ENCODE measurements at regions not wholly inside any gene's neighbourhood (a gene's known extent, or its start where the extent isn't known, plus 50 kb on each side); places are given as distances from the start of the nearest gene placed in this dataset.

DNA sequence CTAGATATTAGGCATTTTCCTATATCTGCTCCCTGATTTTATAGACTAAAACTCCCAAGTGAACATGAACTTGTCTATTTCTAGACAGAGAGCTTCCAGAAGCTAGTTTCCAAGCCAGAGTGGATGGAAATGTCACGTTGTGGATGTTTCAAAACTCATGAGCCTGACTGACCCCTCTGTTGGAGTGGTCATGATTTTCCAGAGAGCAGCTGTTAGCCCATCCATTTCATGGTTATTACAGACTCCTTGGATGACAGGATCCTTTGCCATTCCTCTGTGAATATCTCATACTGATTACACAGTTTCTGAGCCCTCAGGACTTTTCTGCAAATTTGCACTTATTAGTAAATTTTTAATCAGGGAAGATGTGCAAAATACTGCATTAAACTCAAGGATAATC lies 76.8 kb upstream of the ATF3 start:
- in situ Hi-C loops (cut with HindIII; ENCODE audit: low sequenced_read_pairs) = no loop called here
- H3K4me3 ChIP-seq (ENCODE audit: low read depth, low read length) = no peak overlapping the region
- DNase-seq (ENCODE audit: low read depth) = no peak
- TF ChIP-seq, protein P1, sequence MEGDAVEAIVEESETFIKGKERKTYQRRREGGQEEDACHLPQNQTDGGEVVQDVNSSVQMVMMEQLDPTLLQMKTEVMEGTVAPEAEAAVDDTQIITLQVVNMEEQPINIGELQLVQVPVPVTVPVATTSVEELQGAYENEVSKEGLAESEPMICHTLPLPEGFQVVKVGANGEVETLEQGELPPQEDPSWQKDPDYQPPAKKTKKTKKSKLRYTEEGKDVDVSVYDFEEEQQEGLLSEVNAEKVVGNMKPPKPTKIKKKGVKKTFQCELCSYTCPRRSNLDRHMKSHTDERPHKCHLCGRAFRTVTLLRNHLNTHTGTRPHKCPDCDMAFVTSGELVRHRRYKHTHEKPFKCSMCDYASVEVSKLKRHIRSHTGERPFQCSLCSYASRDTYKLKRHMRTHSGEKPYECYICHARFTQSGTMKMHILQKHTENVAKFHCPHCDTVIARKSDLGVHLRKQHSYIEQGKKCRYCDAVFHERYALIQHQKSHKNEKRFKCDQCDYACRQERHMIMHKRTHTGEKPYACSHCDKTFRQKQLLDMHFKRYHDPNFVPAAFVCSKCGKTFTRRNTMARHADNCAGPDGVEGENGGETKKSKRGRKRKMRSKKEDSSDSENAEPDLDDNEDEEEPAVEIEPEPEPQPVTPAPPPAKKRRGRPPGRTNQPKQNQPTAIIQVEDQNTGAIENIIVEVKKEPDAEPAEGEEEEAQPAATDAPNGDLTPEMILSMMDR (IDR thresholded peaks at IDR 0.05; ENCODE audit: low read depth, low read length, missing control alignments) = no peak

DNA sequence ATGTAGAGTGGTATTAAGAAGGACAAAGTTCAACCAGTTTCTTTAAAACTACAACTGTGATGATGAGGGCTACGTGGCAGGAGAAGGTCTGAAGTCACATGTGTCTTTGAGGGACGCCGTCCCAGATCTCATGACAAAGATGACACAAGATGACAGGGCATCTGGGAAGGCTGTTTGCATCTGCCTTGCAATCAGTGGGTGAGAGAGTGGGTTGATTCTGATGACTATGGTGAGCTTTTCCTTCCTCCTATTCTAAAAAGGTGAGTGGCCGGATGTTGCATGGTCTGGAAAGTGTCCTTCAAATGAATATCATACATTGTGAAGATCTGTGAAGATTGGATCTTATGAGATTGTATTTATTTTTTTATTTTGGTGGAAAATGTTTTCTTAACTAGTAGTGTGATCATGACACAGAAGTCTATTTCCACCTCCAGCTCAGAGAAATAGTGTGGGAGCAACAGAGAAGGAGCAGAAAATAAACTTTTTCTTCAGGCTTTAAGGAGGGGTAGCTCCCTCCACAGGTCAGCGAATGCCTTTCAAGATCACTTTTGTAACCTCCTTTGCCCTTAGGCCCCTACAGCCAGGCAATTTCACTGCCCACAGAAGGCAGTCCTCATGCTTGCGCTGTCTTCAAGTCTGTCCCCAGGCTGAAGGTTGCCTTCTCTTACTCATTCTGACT lies 76.0 kb upstream of the ATF3 start:
- in situ Hi-C loops (cut with HindIII; ENCODE audit: low sequenced_read_pairs) = no loop called here
- H3K4me3 ChIP-seq (ENCODE audit: low read depth, low read length) = no peak overlapping the region
- DNase-seq (ENCODE audit: low read depth) = no peak
- TF ChIP-seq, protein P1 (IDR thresholded peaks at IDR 0.05; ENCODE audit: low read depth, low read length, missing control alignments) = no peak

DNA sequence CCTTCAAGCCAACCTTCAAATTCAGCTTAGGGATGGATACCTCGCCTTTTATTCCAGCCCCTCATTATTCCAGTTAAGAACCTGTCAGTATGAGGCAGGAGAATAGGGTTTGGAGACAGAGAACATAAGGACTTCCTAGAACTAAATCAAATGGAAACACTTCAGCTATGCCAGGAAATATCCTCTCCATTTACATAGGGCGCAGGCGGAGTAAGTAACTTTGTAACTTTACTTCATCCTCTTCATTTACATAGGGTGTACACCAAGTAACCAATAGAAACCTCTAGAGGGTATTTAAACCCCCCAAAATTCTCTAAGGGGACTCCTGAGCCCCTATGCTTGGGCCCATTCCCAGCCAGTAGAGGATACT lies 75.4 kb upstream of the ATF3 start:
- no peak for DNase-seq (ENCODE audit: low read depth)
- no peak overlapping the region for H3K4me3 ChIP-seq (ENCODE audit: low read depth, low read length)
- TF ChIP-seq, protein P1 (IDR thresholded peaks at IDR 0.05; ENCODE audit: low read depth, low read length, missing control alignments) = no peak
- in situ Hi-C loops (cut with HindIII; ENCODE audit: low sequenced_read_pairs) = no loop called here

DNA sequence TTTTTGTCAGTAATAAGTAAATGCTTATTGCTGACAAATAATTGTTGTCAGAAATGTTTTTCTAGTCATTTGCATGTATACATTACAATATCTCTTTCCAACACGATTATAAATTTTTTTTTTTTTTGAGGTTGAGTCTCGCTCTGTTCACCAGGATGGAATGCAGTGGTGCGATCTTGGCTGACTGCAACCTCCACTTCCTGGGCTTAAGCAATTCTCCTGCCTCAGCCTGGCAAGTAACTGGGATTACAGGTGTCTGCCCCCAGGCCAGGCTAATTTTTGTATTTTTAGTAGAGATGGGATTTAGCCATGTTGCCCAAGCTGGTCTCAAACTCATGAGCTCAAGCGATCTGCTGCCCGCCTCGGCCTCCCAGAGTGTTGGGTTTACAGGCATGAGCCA lies 72.0 kb upstream of the ATF3 start:
- H3K4me3 ChIP-seq (ENCODE audit: low read depth, low read length) = no peak overlapping the region
- no peak for DNase-seq (ENCODE audit: low read depth)
- in situ Hi-C loops (cut with HindIII; ENCODE audit: low sequenced_read_pairs) = no loop called here

DNA sequence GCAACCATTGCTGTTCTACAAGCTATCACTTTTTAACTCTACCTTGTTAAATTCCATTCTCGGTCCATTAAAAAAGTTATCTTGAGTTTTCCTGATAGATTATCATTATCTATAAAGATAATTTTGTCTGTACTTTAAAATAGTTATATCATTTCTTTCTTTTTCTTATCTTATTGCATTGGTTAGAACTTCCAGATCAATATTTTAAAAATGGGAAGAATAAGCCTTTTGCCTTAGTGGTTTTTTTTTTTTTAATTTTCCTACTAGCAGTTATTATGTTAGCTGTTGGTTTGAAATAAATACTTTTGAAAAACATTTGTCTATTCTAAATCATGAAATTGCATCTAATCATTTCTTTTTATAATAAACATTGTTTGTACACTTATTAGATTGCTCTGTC lies 71.0 kb upstream of the ATF3 start:
- in situ Hi-C loops (cut with HindIII; ENCODE audit: low sequenced_read_pairs) = no loop called here
- TF ChIP-seq, protein P1 (IDR thresholded peaks at IDR 0.05; ENCODE audit: low read depth, low read length, missing control alignments) = no peak
- DNase-seq (ENCODE audit: low read depth) = no peak
- H3K4me3 ChIP-seq (ENCODE audit: low read depth, low read length) = no peak overlapping the region

More for the DNA sequence above, 72.0 kb upstream of the ATF3 start:
- TF ChIP-seq, protein P1 (IDR thresholded peaks at IDR 0.05; ENCODE audit: low read depth, low read length, missing control alignments) = no peak

DNA sequence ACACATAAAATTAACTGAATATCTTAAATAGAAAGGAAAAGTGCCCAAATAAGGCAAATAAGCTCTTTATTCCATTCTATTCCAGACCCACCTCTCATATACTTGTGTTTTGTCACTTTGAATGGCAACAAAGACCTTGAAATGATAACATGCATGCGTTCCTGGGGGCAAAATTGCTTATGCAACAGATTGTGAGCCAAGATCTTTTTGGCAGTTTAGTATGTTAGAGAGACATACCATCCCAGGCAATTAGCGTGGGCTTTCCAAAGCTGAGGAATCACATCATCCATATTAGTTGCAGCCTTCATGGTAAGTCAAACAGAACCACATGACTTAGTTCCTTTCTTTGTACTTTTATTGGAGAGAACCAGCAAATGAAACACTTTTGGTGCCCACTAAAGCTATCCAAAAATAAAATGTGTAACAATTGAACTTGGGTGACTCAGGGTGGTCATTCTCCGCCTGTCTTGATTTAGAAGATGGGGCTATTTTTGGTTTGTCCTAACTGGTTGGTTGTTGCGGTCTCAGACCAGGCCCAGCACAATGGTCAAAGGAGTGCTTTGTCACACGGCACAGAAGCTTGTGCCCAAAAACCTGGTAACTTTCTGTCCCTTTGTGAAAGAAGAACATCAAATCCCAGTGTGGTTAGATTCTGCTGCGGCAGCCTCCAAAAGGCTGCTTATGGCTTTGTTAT lies 68.7 kb upstream of the ATF3 start:
- TF ChIP-seq, protein P1 (IDR thresholded peaks at IDR 0.05; ENCODE audit: low read depth, low read length, missing control alignments) = no peak
- in situ Hi-C loops (cut with HindIII; ENCODE audit: low sequenced_read_pairs) = no loop called here
- H3K4me3 ChIP-seq (ENCODE audit: low read depth, low read length) = no peak overlapping the region
- no peak for DNase-seq (ENCODE audit: low read depth)

Measured in astrocyte of the cerebellum (primary cell).